ENCODE measurements at regions not wholly inside any gene's neighbourhood (a gene's known extent, or its start where the extent isn't known, plus 50 kb on each side); places are given as distances from the start of the nearest gene placed in this dataset.

- no peaks in the 10 kb centered on the region for H3K36me3 Mint-ChIP-seq (ENCODE audit: low read depth)
- no peaks in the 10 kb centered on the region for H3K4me1 Mint-ChIP-seq (ENCODE audit: low read depth)
- peaks cover 6% of the 10 kb centered on the region; the same call in 1 of the 2 replicates for H3K27me3 Mint-ChIP-seq (ENCODE audit: insufficient read depth)
- peaks cover 2% of the 10 kb centered on the region; the same call in 1 of the 2 replicates for H3K9me3 Mint-ChIP-seq
- no peak for TF ChIP-seq CTCF (IDR thresholded peaks at IDR 0.05)
- DNase-seq, result no peak
- no peak overlapping the region for H3K4me3 Mint-ChIP-seq
- H3K27ac Mint-ChIP-seq, result no peak overlapping the region
These were observed 205.0 kb downstream of the BMP4 start for GRCh38 chr14:53751650-53752049.

GRCh38 chr14:53748691-53749090 lies 207.9 kb downstream of the BMP4 start:
- H3K9me3 Mint-ChIP-seq, result no peaks in the 10 kb centered on the region; the same call in 1 of the 2 replicates
- no peak for TF ChIP-seq CTCF (IDR thresholded peaks at IDR 0.05)
- H3K27me3 Mint-ChIP-seq (ENCODE audit: insufficient read depth), result peaks cover 7% of the 10 kb centered on the region; the same call in 1 of the 2 replicates
- no peaks in the 10 kb centered on the region for H3K36me3 Mint-ChIP-seq (ENCODE audit: low read depth)
- H3K4me1 Mint-ChIP-seq (ENCODE audit: low read depth), result no peaks in the 10 kb centered on the region
- no peak for DNase-seq
- H3K4me3 Mint-ChIP-seq, result no peak overlapping the region
- no peak overlapping the region for H3K27ac Mint-ChIP-seq

GRCh38 chr14:53744857-53745256 lies 211.8 kb downstream of the BMP4 start:
- H3K27ac Mint-ChIP-seq, result no peak overlapping the region
- no peaks in the 10 kb centered on the region for H3K9me3 Mint-ChIP-seq
- no peak for TF ChIP-seq CTCF (IDR thresholded peaks at IDR 0.05)
- H3K27me3 Mint-ChIP-seq (ENCODE audit: insufficient read depth), result peaks cover 7% of the 10 kb centered on the region; the same call in 1 of the 2 replicates
- H3K4me3 Mint-ChIP-seq, result no peak overlapping the region
- DNase-seq, result no peak
- H3K36me3 Mint-ChIP-seq (ENCODE audit: low read depth), result no peaks in the 10 kb centered on the region
- no peaks in the 10 kb centered on the region; the same call in 1 of the 2 replicates for H3K4me1 Mint-ChIP-seq (ENCODE audit: low read depth)

- TF ChIP-seq CTCF (IDR thresholded peaks at IDR 0.05), result no peak
- H3K36me3 Mint-ChIP-seq (ENCODE audit: low read depth), result no peaks in the 10 kb centered on the region
These were observed 213.3 kb downstream of the BMP4 start for GRCh38 chr14:53743371-53743770.

GRCh38 chr14:53742233-53742620 lies 214.4 kb downstream of the BMP4 start:
- no peak for TF ChIP-seq CTCF (IDR thresholded peaks at IDR 0.05)
- no peak overlapping the region for H3K4me3 Mint-ChIP-seq
- peaks cover 7% of the 10 kb centered on the region; the same call in 1 of the 2 replicates for H3K27me3 Mint-ChIP-seq (ENCODE audit: insufficient read depth)
- no peaks in the 10 kb centered on the region; the same call in 1 of the 2 replicates for H3K4me1 Mint-ChIP-seq (ENCODE audit: low read depth)
- no peak overlapping the region for H3K27ac Mint-ChIP-seq
- no peaks in the 10 kb centered on the region for H3K36me3 Mint-ChIP-seq (ENCODE audit: low read depth)
- H3K9me3 Mint-ChIP-seq, result no peaks in the 10 kb centered on the region
- DNase-seq, result no peak

More at GRCh38 chr14:53743371-53743770, 213.3 kb downstream of the BMP4 start:
- DNase-seq, result no peak
- no peak overlapping the region for H3K4me3 Mint-ChIP-seq
- no peak overlapping the region for H3K27ac Mint-ChIP-seq
- no peaks in the 10 kb centered on the region; the same call in 1 of the 2 replicates for H3K4me1 Mint-ChIP-seq (ENCODE audit: low read depth)
- H3K27me3 Mint-ChIP-seq (ENCODE audit: insufficient read depth), result peaks cover 7% of the 10 kb centered on the region; the same call in 1 of the 2 replicates
- H3K9me3 Mint-ChIP-seq, result no peaks in the 10 kb centered on the region

Data from HFFc6 (cell line).